GM18519 (cell line): ENCODE measurements at regions not wholly inside any gene's neighbourhood (a gene's known extent, or its start where the extent isn't known, plus 50 kb on each side); places are given as distances from the start of the nearest gene placed in this dataset.
"Not testable (repeated sequence)": the region's sequence is repeated elsewhere in the genome, so short reads cannot be mapped to it uniquely, and the experiment has no call there.

Experiments
- ATAC-seq: cut with Tn5 transposase; IDR thresholded peaks from one replicate; pipeline ENCODE4 v1.9.1; 2021; ENCODE audit warnings: mild to moderate bottlenecking, moderate library complexity; ENCODE audit not compliant: unreplicated experiment, low FRiP score

DNA sequence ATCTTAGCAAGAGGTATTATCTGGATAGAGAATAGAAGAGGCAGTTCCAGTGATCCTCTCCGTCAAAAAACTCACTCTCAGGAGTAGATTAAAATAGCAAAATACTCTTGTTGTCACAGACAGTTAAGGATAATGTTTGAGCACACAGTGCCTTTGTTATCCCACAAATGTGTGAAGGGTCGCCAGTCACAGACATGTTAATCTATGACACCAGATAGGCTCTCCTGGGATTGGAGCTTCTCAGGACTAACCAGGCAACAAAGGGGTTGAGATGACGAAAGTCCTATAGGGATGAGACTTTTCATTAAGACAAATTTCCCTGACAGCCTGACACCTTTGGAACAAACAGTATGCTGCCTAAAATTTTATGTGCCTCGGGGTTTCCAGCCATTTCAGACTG is 1947.1 kb downstream of the OLFM4 start:
- ATAC-seq = no peak

DNA sequence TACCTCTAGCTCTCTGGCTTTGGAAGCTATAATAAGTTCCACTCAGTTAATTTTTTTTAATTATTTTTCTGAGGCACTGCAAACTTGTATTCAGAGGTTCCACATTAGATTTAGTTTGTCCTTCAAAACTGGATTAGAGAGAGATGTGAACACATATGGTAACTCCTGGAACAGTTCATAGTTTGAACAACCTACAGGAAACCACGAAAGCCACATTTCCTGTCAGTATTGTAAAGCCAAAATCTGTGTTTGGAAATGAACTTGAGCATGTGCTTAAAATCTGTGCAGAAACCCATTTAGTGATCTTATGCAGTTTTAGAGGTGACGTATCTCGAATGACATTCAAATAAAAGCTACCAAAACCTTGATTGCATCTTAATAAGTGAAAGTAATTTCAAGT is 1952.0 kb downstream of the OLFM4 start:
- no peak for ATAC-seq

DNA sequence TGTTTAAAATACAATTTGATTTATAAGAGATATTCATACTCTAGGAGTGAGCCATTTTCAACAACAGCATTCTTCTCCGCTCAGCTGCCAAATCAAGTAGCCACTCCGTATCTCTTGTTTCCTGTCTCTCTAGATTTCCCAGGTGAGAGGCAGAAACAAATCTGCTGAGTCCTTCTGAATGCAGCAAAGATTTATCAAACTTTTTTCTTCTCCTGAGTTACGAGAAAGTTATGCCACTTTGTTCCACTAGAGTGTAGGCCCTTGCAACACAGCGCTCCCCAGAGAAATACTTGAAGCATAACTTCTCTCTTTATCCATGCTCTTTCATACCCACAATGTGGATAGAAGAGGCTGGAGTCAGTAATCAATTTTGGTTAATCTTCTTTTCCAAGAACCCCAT is 1960.8 kb downstream of the OLFM4 start:
- no peak for ATAC-seq

DNA sequence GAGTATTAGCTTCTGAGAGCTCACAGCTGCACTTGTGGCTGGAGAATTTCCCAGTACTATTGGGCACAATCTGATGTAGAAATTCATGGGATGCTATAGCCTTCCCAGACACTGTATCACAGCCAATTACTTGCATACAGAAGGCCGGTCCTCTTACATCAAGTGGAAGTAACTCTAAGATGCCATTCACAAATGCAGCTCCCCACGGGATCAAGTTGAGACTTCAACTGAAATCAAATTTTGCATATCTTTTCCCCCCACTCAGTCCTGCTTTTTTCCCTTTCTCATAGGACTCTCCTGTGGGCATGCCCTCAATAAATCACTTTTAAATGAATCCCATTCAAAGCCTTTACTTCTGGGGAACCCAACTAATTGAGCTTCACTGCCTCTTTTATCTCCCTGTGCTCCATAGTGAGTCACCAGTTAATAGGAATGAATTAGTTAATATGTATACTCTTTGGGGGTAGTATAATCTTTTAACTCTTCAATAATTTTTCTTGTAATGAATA is 1970.8 kb downstream of the OLFM4 start:
- no peak for ATAC-seq

DNA sequence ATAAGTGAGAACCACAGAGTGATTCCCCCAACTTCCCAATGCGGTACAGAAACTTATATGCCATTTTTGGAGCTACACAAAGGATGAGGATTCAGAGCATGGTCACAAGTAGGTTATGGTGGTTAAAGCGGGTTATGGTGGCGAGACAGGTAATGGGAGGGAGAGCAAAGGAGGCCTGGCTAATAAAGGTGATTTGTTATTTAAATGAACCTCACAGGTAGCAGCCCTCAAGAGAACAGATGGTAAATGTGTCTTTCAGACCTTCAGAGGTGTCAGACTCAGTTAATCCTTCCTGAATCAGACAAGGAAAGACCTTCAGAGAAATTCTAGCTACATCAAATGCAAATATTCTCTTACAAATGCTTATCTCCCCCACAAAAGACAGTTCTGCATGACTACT is 1971.4 kb downstream of the OLFM4 start:
- ATAC-seq = no peak

DNA sequence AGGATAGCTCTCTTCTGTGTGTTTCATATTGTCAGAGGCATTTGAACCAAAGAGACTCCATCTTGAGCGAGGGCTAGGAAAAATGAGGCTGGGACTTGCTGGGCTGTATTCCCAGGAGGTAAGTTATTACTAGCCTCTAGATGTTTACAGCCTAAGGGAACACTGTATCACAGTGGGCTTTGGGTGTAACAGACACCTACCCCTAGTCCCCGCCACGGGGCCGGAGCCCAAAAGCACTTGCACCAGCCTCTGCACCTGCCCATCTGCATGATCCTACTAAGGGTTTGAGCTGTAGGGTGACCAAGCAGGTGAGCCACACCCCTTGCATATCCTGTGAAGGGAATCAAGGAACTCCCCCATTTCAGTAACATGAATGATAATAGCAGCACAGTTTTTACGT is 1972.2 kb downstream of the OLFM4 start:
- ATAC-seq = no peak

DNA sequence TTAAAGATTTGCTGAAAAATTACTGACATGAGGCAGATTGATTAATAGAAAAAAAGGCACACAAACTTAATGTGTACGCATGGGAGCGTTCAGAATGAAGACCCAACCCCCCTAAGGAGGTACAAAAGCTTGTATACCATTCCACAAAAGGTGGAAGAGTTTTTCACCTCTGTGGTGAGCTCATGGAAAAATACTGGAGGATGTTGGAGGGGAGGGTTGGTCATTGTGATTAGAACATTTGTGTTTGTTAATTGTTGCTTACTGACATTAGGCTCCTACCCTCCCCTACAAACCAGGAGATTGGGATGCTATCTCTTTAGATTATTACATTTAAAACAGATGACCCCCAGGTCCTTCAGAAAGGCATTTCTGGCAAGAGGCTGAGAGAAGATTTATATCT is 1973.3 kb downstream of the OLFM4 start:
- ATAC-seq = no peak

DNA sequence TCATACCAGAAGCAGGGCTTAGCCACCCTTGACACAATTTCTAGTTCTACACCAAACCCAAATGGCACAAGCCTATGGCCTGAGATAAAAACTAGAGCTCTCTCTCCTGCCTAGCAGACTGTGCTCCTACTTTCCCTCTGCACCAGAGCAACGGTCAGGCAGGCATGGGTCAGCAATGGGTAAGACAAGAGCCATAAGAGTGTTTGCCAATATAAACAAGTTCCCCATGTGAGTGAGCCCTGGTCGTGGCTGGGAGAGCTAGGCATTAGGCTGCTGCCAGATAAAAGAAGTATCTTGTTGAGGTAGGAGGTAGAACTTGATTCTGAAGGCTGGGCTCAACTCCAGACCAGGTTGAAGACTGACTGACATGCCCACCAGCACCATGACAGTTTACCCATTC is 1979.1 kb downstream of the OLFM4 start:
- no peak for ATAC-seq

DNA sequence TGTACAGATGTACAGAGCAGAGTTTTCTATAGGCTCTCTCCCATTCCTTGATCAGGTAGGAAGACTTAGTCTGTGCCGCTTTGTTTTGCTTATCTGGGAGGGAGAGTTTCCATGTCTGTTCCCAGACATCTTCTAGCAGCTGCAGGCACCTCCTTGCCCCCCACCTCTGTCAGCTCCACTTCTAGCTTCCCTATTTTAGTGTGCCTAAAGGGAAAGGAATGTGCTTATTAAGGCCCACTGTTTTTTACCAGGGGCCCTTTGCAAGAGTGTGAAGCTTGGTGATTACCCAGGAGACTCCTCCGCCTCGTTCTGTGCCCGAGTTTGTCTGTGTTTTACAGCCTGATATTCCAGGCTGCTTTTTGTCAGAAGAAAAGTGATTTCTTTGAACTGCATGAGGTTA is 1984.4 kb downstream of the OLFM4 start:
- no peak for ATAC-seq

DNA sequence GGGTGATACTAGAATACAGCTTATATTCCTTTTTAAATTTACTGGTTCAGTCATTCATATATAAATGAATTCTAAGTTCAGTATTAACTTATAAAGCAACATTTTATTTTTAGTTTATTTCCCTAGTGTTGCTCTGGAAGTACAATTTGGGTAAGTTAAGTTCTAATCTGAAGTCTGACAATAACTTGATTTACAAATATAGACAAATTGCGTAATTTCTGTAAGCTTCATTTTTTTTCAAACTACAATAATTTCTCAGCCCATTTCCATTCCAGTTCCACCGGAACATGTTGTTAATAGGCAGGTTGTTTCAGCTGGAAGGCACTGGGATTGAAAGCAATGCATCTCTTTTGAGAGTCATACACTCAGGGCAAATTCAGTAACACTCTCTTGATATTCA is 2000.7 kb downstream of the OLFM4 start:
- no peak for ATAC-seq

DNA sequence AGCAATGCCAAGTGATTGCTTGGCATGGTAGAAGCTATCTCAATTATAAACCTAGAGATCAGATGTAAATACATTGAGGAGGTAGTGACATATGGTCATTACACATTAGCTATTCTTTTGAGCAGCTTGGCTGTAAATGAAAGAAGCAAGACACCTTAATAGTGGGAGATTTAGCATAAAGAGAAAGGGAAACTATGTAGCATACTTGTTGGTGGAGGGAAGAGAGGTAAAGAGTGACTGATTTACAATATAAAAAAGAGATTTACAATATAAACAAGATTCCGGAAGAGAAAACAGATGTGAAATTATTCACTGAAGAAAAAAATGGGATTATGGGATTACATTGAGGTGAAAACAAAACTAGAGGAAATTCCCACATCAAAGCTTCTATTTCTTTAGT is 2009.6 kb downstream of the OLFM4 start:
- no peak for ATAC-seq

DNA sequence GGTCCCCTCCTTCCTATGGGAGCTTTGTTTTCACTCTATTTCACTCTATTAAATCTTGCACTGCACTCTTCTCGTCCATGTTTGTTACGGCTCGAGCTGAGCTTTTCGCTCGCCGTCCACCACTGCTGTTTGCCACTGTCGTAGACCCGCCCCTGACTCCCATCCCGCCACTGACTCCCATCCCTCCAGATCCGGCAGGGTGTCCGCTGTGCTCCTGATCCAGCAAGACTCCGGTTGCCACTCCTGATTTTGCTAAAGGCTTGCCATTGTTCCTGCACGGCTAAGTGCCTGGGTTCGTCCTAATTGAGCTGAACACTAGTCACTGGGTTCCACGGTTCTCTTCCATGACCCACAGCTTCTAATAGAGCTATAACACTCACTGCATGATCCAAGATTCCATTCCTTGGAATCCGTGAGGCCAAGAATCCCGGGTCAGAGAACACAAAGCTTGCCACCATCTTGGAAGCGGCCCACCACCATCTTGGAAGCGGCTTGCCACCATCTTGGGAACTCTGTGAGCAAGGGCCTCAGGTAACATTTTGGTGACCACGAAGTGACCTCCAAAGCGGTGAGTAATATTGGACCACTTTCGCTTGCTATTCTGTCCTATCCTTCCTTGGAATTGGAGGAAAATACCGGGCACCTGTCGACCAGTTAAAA is 2025.4 kb downstream of the OLFM4 start:
- not testable (repeated sequence) for ATAC-seq

DNA sequence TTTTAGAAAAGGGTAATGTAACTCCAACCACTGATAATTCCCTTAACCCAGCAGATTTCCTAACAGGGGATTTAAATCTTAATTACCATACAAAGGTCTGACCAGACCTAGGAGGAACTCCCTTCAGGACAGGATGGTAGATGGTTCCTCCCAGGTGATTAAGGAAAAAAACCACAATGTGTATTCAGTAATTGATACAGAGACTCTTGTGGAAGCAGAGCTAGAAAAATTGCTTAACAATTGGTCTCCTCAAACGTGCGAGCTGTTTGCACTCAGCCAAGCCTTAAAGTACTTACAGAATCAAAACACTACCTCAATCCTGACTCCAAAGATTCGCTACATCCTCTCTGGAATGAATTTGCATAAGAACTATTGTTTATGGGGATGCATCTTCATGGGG is 2027.1 kb downstream of the OLFM4 start:
- not testable (repeated sequence) for ATAC-seq

DNA sequence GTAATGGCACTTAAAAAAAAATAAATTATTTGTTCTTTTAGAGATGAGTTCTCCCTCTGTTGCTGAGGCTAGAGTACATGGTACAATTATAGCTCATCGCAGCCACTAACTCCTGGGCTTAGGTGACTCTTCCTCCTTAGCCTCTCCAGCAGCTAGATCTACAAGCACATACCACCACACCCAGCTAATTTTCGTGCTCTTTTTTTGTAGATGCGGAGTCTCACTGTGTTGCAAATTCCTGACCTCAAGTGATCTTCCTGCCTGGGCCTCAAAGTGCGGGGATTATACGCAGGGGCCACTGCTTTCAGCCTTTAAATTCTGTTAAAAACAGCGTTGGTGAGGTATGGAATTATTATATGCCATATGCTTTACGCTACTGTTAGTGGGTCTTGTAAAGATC is 2034.0 kb downstream of the OLFM4 start:
- ATAC-seq = no peak

DNA sequence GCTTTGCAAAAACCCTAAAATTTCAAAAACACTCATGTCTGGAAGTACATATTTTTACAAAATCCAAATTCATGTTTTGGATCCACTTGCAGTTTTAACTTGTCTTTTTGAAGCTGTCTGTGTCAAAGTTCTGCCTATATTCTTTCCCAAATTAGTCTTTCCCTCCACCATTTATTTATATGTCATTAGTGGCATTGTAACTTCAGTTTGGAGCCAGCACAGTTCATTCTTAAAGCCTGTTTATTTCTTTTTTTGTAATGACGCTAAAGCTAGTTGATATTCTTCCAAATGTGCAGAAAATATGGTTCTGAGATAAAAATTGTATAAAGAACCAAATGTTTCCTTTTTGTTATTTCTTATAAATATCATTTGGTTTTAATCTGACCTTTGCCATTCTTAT is 2039.3 kb downstream of the OLFM4 start:
- ATAC-seq = no peak

DNA sequence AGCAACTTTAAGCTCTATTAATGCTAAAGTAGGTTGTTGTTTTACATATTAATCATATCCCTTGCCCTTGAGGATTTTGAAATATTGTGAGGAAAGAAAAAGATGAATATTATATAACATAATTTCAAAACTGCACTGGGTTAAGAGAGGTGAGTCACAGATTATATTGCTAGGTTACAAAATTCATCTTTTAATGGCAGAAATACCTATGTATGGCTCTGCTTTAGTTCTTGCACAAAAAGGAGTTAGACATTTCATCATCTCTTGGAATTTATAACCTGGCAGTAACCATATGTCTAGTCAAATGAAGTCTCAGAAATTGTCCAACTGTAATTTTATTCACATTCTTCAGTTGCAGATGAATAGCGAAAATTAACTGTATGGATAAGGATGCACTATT is 2041.1 kb downstream of the OLFM4 start:
- no peak for ATAC-seq

DNA sequence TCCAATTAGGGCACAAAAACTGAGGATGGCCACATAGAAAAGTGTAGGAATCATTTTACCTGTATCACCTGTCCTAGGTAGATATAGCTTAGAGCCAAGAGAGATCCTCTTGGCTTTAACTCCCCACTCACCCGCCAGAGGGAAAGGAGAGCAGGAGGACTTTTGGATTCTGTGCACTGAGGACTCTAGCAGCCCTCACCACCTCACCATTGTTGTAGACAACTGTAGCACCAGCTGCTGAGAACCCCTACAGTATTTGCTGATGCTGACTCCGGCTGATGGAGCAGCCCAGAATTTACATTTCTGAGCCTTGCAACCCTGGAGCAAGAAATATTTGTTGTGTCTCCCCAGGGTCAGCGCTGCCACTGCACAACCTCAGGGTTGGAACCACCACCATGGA is 2044.4 kb downstream of the OLFM4 start:
- ATAC-seq = no peak

DNA sequence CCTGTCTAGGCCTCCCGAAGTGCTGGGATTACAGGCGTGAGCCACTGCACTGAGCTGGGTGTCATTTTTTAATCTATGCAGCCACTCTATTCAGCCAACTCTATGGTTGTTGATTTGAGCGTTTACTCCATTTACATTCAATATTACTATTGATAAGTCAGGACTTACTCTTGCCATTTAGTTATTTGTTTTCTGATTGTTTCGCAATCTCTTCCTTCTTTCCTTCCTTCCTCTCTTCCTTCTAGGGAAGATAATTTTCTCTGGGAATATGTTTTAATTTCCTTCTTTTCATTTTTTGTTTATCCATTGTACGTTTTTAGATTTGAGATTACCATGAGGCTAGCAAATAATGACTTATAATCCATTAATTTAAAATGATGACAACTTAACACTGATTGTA is 2056.0 kb downstream of the OLFM4 start:
- no peak for ATAC-seq

DNA sequence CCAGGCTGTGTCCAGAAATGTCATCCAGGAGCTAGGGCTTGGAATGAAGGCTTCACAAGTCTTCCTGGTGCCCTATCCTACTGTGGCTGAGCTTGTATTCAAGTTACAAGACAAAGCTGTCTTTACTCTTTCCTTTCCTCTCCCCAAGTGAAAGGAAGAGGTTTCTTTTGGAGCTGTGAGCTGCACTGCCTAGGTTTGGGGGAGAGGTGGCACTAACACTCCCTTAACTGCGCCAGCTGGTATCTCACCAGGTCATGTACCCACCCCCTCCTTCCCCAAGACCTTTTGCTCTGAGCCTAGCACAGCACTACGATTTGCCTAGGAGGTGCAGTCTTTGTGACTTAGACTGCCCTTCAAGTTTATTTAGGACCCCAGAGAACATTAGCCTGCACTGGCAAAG is 2053.6 kb upstream of the PRR20A start:
- ATAC-seq = no peak

DNA sequence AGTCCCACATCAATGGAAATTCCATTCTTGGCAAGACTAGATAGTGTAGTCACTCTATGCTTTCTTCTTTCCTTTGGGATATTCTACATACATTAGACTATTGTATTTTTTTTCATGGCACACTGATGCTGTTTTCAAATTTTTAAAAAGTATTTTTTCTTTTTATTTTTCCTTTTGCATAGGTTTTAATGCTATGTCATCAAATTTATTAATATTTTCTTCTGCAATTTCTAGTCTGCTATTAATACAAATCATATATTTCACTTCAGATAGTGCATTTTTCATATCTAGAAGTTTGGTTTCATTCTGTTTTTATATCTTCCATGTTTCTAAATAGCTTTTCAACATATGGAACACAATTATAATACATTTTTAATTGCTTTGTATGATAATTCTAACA is 2050.1 kb upstream of the PRR20A start:
- no peak for ATAC-seq

DNA sequence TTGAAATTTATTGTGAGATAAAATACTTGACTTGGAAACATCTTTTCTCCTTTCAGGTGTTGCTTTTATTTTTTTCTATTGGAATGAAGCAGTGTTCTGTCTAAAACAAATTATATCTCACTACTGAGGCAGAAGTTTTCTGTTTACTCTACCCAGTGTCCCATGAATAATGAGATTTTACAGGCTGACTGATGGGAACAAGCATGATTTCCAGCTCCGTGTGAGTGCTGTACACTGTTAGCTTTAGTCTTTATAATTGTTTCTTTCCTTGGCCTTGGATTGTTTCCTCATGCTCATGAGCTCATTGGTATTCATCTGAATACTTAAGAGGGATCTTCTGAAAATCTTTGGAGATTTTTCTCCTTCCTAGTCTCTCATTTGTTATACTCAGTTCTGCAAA is 2049.5 kb upstream of the PRR20A start:
- no peak for ATAC-seq

DNA sequence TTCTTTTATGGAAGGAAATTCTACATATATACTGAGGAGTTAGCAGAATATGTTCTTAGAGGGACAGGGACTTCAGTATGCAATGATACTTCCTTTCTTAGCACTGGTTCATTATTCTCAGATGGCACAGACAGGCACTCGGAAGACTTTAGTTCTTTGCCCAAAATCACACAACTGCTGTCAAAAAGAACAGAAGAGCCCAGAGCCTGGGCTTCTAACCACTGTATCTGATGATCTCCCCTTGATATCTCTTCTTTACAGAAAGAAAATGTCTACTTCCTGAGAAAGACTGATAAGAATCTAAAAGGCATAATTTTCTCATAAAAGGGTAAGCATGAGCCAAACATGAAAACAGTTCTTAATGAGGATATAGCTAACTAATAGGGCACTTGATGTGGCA is 2034.2 kb upstream of the PRR20A start:
- ATAC-seq = no peak

DNA sequence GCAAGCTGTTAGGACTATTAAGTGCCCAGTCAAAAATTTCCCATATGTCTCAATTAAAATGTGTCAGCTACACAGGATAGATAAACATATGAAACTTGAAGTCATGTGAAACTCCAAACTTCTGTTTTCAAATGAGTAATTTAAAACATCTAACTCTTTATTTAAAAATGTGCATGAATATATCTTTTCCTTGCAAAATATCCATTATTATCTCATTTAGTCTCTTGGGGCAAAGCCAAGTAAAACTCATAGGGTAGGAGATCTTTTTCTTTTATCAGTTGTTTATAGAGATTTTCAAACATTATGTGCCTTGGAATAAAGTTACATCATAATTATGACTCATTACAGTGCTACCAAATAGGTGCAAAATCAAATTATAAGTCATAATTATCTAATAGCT is 2020.1 kb upstream of the PRR20A start:
- no peak for ATAC-seq
